Stimulated activated CD8-positive, alpha-beta memory T cell treated with anti-CD3 and anti-CD28 coated beads, Interleukin-4, amount 100 ng/mL, for 24 hours (primary cell): ENCODE measurements at regions not wholly inside any gene's neighbourhood (a gene's known extent, or its start where the extent isn't known, plus 50 kb on each side); places are given as distances from the start of the nearest gene placed in this dataset.
"Not testable (repeated sequence)": the region's sequence is repeated elsewhere in the genome, so short reads cannot be mapped to it uniquely, and the experiment has no call there.

Experiments
- DNase-seq: peaks from one replicate; pipeline ENCODE4 v3.0.0-alpha.2; 2020; ENCODE audit warnings: low read depth

GRCh38 chr6:121020656-121021055, 313.6 kb downstream of the TBC1D32 start:
- no peak for DNase-seq

GRCh38 chr6:121008553-121008952, 325.7 kb downstream of the TBC1D32 start:
- DNase-seq: no peak

- no peak for DNase-seq
Observed at GRCh38 chr6:121006024-121006423, 328.3 kb downstream of the TBC1D32 start.

GRCh38 chr6:121000381-121000780, 333.9 kb downstream of the TBC1D32 start:
- DNase-seq: no peak

- DNase-seq: no peak
Observed at GRCh38 chr6:120996340-120996739, 337.9 kb downstream of the TBC1D32 start.

GRCh38 chr6:120994573-120994967, 339.7 kb downstream of the TBC1D32 start:
- DNase-seq: no peak

GRCh38 chr6:120993929-120994572, 340.2 kb downstream of the TBC1D32 start:
- DNase-seq: no peak

GRCh38 chr6:120992257-120992656, 342.0 kb downstream of the TBC1D32 start:
- DNase-seq: no peak

- DNase-seq: no peak
Observed at GRCh38 chr6:120990866-120991265, 343.4 kb downstream of the TBC1D32 start.

GRCh38 chr6:120981835-120982234, 352.4 kb downstream of the TBC1D32 start:
- DNase-seq: no peak

- DNase-seq: no peak
Observed at GRCh38 chr6:120966321-120966720, 368.0 kb downstream of the TBC1D32 start.

- no peak for DNase-seq
Observed at GRCh38 chr6:120965814-120966213, 368.5 kb downstream of the TBC1D32 start.

GRCh38 chr6:120960761-120961160, 373.5 kb downstream of the TBC1D32 start:
- no peak for DNase-seq

- DNase-seq: no peak
Observed at GRCh38 chr6:120954111-120954510, 380.2 kb downstream of the TBC1D32 start.

- no peak for DNase-seq
Observed at GRCh38 chr6:120951258-120951657, 383.0 kb downstream of the TBC1D32 start.

GRCh38 chr6:120947111-120947510, 387.2 kb downstream of the TBC1D32 start:
- no peak for DNase-seq

GRCh38 chr6:120945905-120946594, 388.2 kb downstream of the TBC1D32 start:
- DNase-seq: no peak

GRCh38 chr6:120938876-120939472, 395.3 kb downstream of the TBC1D32 start:
- no peak for DNase-seq

- DNase-seq: no peak
Observed at GRCh38 chr6:120938164-120938875, 396.0 kb downstream of the TBC1D32 start.

GRCh38 chr6:120935908-120936307, 398.4 kb downstream of the TBC1D32 start:
- no peak for DNase-seq

GRCh38 chr6:120935016-120935415, 399.3 kb downstream of the TBC1D32 start:
- DNase-seq: no peak

- not testable (repeated sequence) for DNase-seq
Observed at GRCh38 chr6:120931520-120932180, 402.6 kb downstream of the TBC1D32 start.
